ENCODE measurements at regions not wholly inside any gene's neighbourhood (a gene's known extent, or its start where the extent isn't known, plus 50 kb on each side); places are given as distances from the start of the nearest gene placed in this dataset.

DNA sequence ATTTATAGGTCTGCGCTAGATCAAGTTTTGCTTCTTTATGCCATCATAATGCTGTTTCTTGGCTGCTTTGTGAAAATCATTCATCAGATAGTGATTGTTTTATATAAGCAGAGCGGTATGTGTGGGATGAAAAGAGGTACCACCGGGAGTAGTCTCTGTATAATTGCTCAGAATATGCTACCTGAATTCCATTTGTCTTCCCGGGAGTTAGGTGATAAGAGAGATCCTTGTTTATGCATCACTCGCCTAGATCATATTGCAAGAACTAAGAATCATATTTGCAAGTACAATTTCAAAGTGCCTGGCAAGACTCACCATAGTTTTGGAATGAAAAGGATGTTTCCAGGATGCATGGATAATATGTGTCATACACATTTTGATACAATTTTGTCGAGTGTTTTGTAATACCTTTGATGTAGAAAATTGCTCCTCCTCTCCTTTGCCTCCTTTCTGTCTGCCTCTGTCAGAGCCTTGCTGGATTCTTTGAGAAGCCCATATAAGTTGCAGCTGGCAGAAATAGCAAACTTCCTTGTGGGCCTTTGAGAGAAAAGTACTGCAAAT is 1306.0 kb upstream of the SLC10A2 start:
- TF ChIP-seq, protein P1, sequence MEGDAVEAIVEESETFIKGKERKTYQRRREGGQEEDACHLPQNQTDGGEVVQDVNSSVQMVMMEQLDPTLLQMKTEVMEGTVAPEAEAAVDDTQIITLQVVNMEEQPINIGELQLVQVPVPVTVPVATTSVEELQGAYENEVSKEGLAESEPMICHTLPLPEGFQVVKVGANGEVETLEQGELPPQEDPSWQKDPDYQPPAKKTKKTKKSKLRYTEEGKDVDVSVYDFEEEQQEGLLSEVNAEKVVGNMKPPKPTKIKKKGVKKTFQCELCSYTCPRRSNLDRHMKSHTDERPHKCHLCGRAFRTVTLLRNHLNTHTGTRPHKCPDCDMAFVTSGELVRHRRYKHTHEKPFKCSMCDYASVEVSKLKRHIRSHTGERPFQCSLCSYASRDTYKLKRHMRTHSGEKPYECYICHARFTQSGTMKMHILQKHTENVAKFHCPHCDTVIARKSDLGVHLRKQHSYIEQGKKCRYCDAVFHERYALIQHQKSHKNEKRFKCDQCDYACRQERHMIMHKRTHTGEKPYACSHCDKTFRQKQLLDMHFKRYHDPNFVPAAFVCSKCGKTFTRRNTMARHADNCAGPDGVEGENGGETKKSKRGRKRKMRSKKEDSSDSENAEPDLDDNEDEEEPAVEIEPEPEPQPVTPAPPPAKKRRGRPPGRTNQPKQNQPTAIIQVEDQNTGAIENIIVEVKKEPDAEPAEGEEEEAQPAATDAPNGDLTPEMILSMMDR (conservative IDR thresholded peaks at IDR 0.05 in 1 of 2, IDR thresholded peaks at IDR 0.05 in 1 of 2; ENCODE audit: low read depth in 1 of 2, low read length in 2 of 2), result no peak
- TF ChIP-seq EZH2 (IDR thresholded peaks at IDR 0.05; ENCODE audit: low read length, missing control alignments), result no peak
